H9 (cell line): ENCODE measurements at regions not wholly inside any gene's neighbourhood (a gene's known extent, or its start where the extent isn't known, plus 50 kb on each side); places are given as distances from the start of the nearest gene placed in this dataset.

ENCODE experiments used
- DNase-seq: peaks from one replicate; pipeline ENCODE4 v3.0.0-alpha.2; 2017
- H2AFZ ChIP-seq: one replicate; pipeline ENCODE4 v1.6.1; 2013; ENCODE audit warnings: mild to moderate bottlenecking, low read length, control low read depth, moderate library complexity
- H2AK5ac ChIP-seq: 2 replicates; pipeline ENCODE4 v1.6.1; 2013; ENCODE audit warnings: low read length, control low read depth, mixed read lengths; ENCODE audit not compliant: insufficient read length
- H2BK120ac ChIP-seq: one replicate; pipeline ENCODE4 v1.6.1; 2013; ENCODE audit warnings: low read depth, mild to moderate bottlenecking, low read length, control low read depth, inconsistent platforms; ENCODE audit not compliant: poor library complexity, severe bottlenecking
- H2BK12ac ChIP-seq: 2 replicates; pipeline ENCODE4 v1.6.1; 2013; ENCODE audit warnings: low read length, control low read depth, mixed read lengths, low read depth; ENCODE audit not compliant: insufficient read length
- H2BK15ac ChIP-seq: 2 replicates; pipeline ENCODE4 v1.6.1; 2013; ENCODE audit warnings: low read depth, low read length, control low read depth
- H2BK20ac ChIP-seq: one replicate; pipeline ENCODE4 v1.6.1; 2013; ENCODE audit warnings: low read depth, mild to moderate bottlenecking, low read length, control low read depth, inconsistent platforms; ENCODE audit not compliant: poor library complexity, severe bottlenecking
- H2BK5ac ChIP-seq: 2 replicates; pipeline ENCODE4 v1.6.1; 2013; ENCODE audit warnings: low read length, control low read depth, mixed read lengths; ENCODE audit not compliant: insufficient read length
- H3K14ac ChIP-seq: 2 replicates; pipeline ENCODE4 v1.6.1; 2013; ENCODE audit warnings: low read length, control low read depth; ENCODE audit not compliant: insufficient read depth
- H3K18ac ChIP-seq: 2 replicates; pipeline ENCODE4 v1.6.1; 2013; ENCODE audit warnings: low read depth, mild to moderate bottlenecking, mixed read lengths, low read length, control low read depth; ENCODE audit not compliant: insufficient read length
- H3K23ac ChIP-seq: 2 replicates; pipeline ENCODE4 v1.6.1; 2013; ENCODE audit warnings: low read length, control low read depth, mixed read lengths, low read depth; ENCODE audit not compliant: insufficient read length
- H3K23me2 ChIP-seq: 2 replicates; pipeline ENCODE4 v1.6.1; 2013; ENCODE audit warnings: low read depth, mild to moderate bottlenecking, mixed read lengths, low read length, control low read depth; ENCODE audit not compliant: insufficient read length, poor library complexity, severe bottlenecking
- H3K27ac ChIP-seq: 2 replicates; pipeline ENCODE4 v1.5.1; 2013; ENCODE audit warnings: low read length, control low read depth, mixed read lengths, low read depth; ENCODE audit not compliant: insufficient read length
- H3K27me3 ChIP-seq: 2 replicates; pipeline ENCODE4 v1.6.1; 2013; ENCODE audit warnings: low read length, control low read depth, inconsistent platforms; ENCODE audit not compliant: insufficient read depth
- H3K4ac ChIP-seq: 2 replicates; pipeline ENCODE4 v1.6.1; 2013; ENCODE audit warnings: low read depth, mild to moderate bottlenecking, control low read depth, inconsistent platforms, low read length, moderate library complexity
- H3K4me1 ChIP-seq: 2 replicates; pipeline ENCODE4 v1.6.1; 2013; ENCODE audit warnings: low read length, control low read depth, inconsistent platforms; ENCODE audit not compliant: insufficient read depth
- H3K4me2 ChIP-seq: 2 replicates; pipeline ENCODE4 v1.6.1; 2013; ENCODE audit warnings: low read length, control low read depth, mixed read lengths; ENCODE audit not compliant: insufficient read length, insufficient read depth
- H3K56ac ChIP-seq: 2 replicates; pipeline ENCODE4 v1.6.1; 2013; ENCODE audit warnings: low read depth, mild to moderate bottlenecking, mixed read lengths, low read length, control low read depth; ENCODE audit not compliant: insufficient read length
- H3K79me1 ChIP-seq: 2 replicates; pipeline ENCODE4 v1.6.1; 2013; ENCODE audit warnings: low read depth, mild to moderate bottlenecking, moderate library complexity, low read length, control low read depth, inconsistent platforms; ENCODE audit not compliant: insufficient read depth, poor library complexity, severe bottlenecking
- H3K79me2 ChIP-seq: 2 replicates; pipeline ENCODE4 v1.6.1; 2013; ENCODE audit warnings: low read length, control low read depth, inconsistent platforms; ENCODE audit not compliant: insufficient read depth
- H3K9ac ChIP-seq: 2 replicates; pipeline ENCODE4 v1.6.1; 2013; ENCODE audit warnings: low read length, control low read depth, mixed read lengths; ENCODE audit not compliant: insufficient read length; ENCODE audit errors: extremely low read depth
- H3K9me3 ChIP-seq: one replicate; pipeline ENCODE4 v1.6.1; 2013; ENCODE audit warnings: low read depth, low read length, inconsistent platforms; ENCODE audit not compliant: control insufficient read depth
- H3T11ph ChIP-seq: one replicate; pipeline ENCODE4 v1.6.1; 2013; ENCODE audit warnings: mild to moderate bottlenecking, low read length, control low read depth, inconsistent platforms
- H4K20me1 ChIP-seq: one replicate; pipeline ENCODE4 v1.6.1; 2013; ENCODE audit not compliant: control insufficient read depth, insufficient read length, insufficient read depth
- H4K5ac ChIP-seq: 2 replicates; pipeline ENCODE4 v1.6.1; 2013; ENCODE audit warnings: low read depth, mild to moderate bottlenecking, mixed read lengths, low read length, control low read depth; ENCODE audit not compliant: insufficient read length
- H4K8ac ChIP-seq: replicated peaks from 2 replicates; pipeline ENCODE4 v1.6.1; 2013; ENCODE audit warnings: low read length, control low read depth, mixed read lengths, low read depth; ENCODE audit not compliant: insufficient read length
- H4K91ac ChIP-seq: 2 replicates; pipeline ENCODE4 v1.6.1; 2013; ENCODE audit warnings: low read depth, mild to moderate bottlenecking, moderate library complexity, mixed read lengths, low read length, control low read depth; ENCODE audit not compliant: insufficient read length
- H3K27ac Mint-ChIP-seq, 3 experiments: 2 replicates in 2 of 3; 3 replicates in 1 of 3; pipeline ENCODE4 v1.8.0; 2020 to 2021; ENCODE audit warnings: mixed read lengths in 3 of 3, mild to moderate bottlenecking in 1 of 3, moderate library complexity in 1 of 3
- H3K27me3 Mint-ChIP-seq: 2 replicates; pipeline ENCODE4 v1.8.0; 2021; ENCODE audit warnings: low read depth, mild to moderate bottlenecking, moderate library complexity, mixed read lengths
- H3K36me3 Mint-ChIP-seq, 3 experiments: 2 replicates in 2 of 3; 3 replicates in 1 of 3; pipeline ENCODE4 v1.8.0; 2020 to 2021; ENCODE audit warnings: low read depth in 3 of 3, mixed read lengths in 3 of 3; ENCODE audit not compliant: insufficient read depth in 1 of 3
- H3K4me1 Mint-ChIP-seq, 2 experiments: 2 replicates each; pipeline ENCODE4 v1.8.0; 2020; ENCODE audit warnings: mixed read lengths in 2 of 2
- H3K4me3 Mint-ChIP-seq, 2 experiments: 2 replicates in 1 of 2; 3 replicates in 1 of 2; pipeline ENCODE4 v1.8.0; 2020 to 2021; ENCODE audit warnings: mild to moderate bottlenecking in 2 of 2, mixed read lengths in 2 of 2, moderate library complexity in 1 of 2
- H3K9me3 Mint-ChIP-seq, 2 experiments: 2 replicates in 1 of 2; 3 replicates in 1 of 2; pipeline ENCODE4 v1.8.0; 2020; ENCODE audit warnings: mild to moderate bottlenecking in 2 of 2, mixed read lengths in 2 of 2, moderate library complexity in 1 of 2
- WGBS: extraction: QIAGEN DNeasy Blood & Tissue Kit; methylation state at CpG from one replicate; pipeline ENCODE4 v1.1.7; 2013; ENCODE audit warnings: missing lambda C conversion rate, low lambda C conversion rate, mixed read lengths; ENCODE audit not compliant: insufficient read length; ENCODE audit errors: extremely low coverage; 5-methylcytosine and 5-hydroxymethylcytosine counted together
- TF ChIP-seq, protein P1 (sequence below): fragments of 200-600 bp; sonication (generic); conservative IDR thresholded peaks from 3 replicates; pipeline ENCODE4 v1.8.0; 2021; ENCODE audit warnings: antibody characterized with exemption, mild to moderate bottlenecking

DNA sequence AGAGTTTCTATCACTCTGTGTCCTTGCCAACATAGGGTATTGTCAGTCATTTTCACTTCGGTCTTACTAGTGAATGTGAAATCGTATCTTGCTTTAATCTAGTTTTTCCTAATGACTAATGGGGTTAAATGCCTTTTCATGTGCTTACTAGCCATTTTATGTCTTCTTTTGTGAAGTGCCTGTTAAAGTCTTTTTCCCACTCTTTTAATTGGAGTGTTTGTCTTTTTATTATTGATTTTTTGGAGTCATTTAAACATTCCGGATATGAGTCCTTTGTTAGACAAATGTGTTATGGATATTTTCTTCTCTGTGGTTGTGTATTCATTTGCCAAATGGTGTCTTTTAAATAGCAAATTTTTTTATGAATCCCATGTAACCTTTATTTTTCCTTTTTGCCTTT, 194.6 kb downstream of the CDH26 start:
- no peaks in the 10 kb centered on the region for H3K79me2 ChIP-seq
- H4K20me1 ChIP-seq = no peaks in the 10 kb centered on the region
- no peak overlapping the region for H2BK5ac ChIP-seq
- no peak overlapping the region for H2BK20ac ChIP-seq
- H2BK12ac ChIP-seq = no peak overlapping the region
- H3K18ac ChIP-seq = no peak overlapping the region
- WGBS = no CpG with 5 or more reads among the region's 3 CpGs
- no peak overlapping the region for H3K27ac ChIP-seq
- no peak overlapping the region for H3K4me2 ChIP-seq
- Mint-ChIP-seq H3K27me3 (peaks cover 25% of the 10 kb centered on the region), H3K27ac (no peak overlapping the region), H3K9me3 (peaks cover 17 to 18% of the 10 kb centered on the region in 2 experiments), H3K36me3 (peaks cover 0 to 6% (median 5%) of the 10 kb centered on the region in 3 experiments; a peak in 4 of 7 replicates), H3K4me1 (peaks cover 0 to 2% of the 10 kb centered on the region in 2 experiments; a peak in 1 of 4 replicates), H3K4me3 (no peak overlapping the region)
- no peaks in the 10 kb centered on the region for H3K79me1 ChIP-seq
- no peaks in the 10 kb centered on the region for H3K4me1 ChIP-seq
- H2AFZ ChIP-seq = no peak overlapping the region
- TF ChIP-seq, protein P1, sequence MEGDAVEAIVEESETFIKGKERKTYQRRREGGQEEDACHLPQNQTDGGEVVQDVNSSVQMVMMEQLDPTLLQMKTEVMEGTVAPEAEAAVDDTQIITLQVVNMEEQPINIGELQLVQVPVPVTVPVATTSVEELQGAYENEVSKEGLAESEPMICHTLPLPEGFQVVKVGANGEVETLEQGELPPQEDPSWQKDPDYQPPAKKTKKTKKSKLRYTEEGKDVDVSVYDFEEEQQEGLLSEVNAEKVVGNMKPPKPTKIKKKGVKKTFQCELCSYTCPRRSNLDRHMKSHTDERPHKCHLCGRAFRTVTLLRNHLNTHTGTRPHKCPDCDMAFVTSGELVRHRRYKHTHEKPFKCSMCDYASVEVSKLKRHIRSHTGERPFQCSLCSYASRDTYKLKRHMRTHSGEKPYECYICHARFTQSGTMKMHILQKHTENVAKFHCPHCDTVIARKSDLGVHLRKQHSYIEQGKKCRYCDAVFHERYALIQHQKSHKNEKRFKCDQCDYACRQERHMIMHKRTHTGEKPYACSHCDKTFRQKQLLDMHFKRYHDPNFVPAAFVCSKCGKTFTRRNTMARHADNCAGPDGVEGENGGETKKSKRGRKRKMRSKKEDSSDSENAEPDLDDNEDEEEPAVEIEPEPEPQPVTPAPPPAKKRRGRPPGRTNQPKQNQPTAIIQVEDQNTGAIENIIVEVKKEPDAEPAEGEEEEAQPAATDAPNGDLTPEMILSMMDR = no peak
- H2AK5ac ChIP-seq = no peak overlapping the region
- DNase-seq = no peak
- no peak overlapping the region for H3K9ac ChIP-seq
- no peak overlapping the region for H4K8ac ChIP-seq
- no peak overlapping the region for H4K5ac ChIP-seq
- H3K56ac ChIP-seq = no peak overlapping the region
- no peak overlapping the region for H3T11ph ChIP-seq
- no peak overlapping the region for H3K23ac ChIP-seq
- H2BK15ac ChIP-seq = no peak overlapping the region
- no peak overlapping the region for H2BK120ac ChIP-seq
- no peaks in the 10 kb centered on the region for H3K27me3 ChIP-seq
- no peaks in the 10 kb centered on the region for H3K23me2 ChIP-seq
- no peak overlapping the region for H4K91ac ChIP-seq
- no peak overlapping the region for H3K14ac ChIP-seq
- H3K4ac ChIP-seq = no peak overlapping the region
- peaks cover 5% of the 10 kb centered on the region for H3K9me3 ChIP-seq
